Smooth muscle cell (in vitro differentiated cells): ENCODE measurements at regions not wholly inside any gene's neighbourhood (a gene's known extent, or its start where the extent isn't known, plus 50 kb on each side); places are given as distances from the start of the nearest gene placed in this dataset.

Source experiments
- DNase-seq: peaks from one replicate; lab custom pipeline; 2025; ENCODE audit not compliant: unreplicated experiment; lab: John Stamatoyannopoulos, UW
- H2AFZ ChIP-seq: fragments of 200-600 bp; sonication (generic); 2 replicates; pipeline ENCODE4 v1.6.0; 2016; ENCODE audit warnings: antibody characterized with exemption, low read depth, mild to moderate bottlenecking
- H3F3A ChIP-seq: fragments of 200-600 bp; sonication (generic); 2 replicates; pipeline ENCODE4 v1.6.0; 2017; ENCODE audit warnings: antibody characterized with exemption, low read depth
- H3K27ac ChIP-seq: fragments of 200-600 bp; sonication (generic); 2 replicates; pipeline ENCODE4 v1.5.1; 2016; ENCODE audit warnings: low read depth, mild to moderate bottlenecking
- H3K27me3 ChIP-seq: fragments of 200-600 bp; sonication (generic); 2 replicates; pipeline ENCODE4 v1.6.1; 2016; ENCODE audit warnings: low read depth, mild to moderate bottlenecking
- H3K36me3 ChIP-seq: fragments of 200-600 bp; sonication (generic); 2 replicates; pipeline ENCODE4 v1.5.1; 2016; ENCODE audit warnings: low read depth
- H3K4me1 ChIP-seq: fragments of 200-600 bp; sonication (generic); 2 replicates; pipeline ENCODE4 v1.5.1; 2016; ENCODE audit warnings: low read depth
- H3K4me2 ChIP-seq: fragments of 200-600 bp; sonication (generic); 2 replicates; pipeline ENCODE4 v1.6.0; 2016; ENCODE audit warnings: mild to moderate bottlenecking
- H3K4me3 ChIP-seq: fragments of 200-600 bp; sonication (generic); 2 replicates; pipeline ENCODE4 v1.5.1; 2016; ENCODE audit warnings: mild to moderate bottlenecking
- H3K79me2 ChIP-seq: fragments of 200-600 bp; sonication (generic); 2 replicates; pipeline ENCODE4 v1.6.0; 2016; ENCODE audit warnings: low read depth, mild to moderate bottlenecking
- H3K9ac ChIP-seq: fragments of 200-600 bp; sonication (generic); 2 replicates; pipeline ENCODE4 v1.6.0; 2016; ENCODE audit warnings: low read depth
- H3K9me3 ChIP-seq: fragments of 200-600 bp; sonication (generic); replicated peaks from 2 replicates; pipeline ENCODE4 v1.5.1; 2016; ENCODE audit warnings: low read depth
- H4K20me1 ChIP-seq: fragments of 200-600 bp; sonication (generic); 2 replicates; pipeline ENCODE4 v1.6.0; 2016; ENCODE audit warnings: low read depth
- WGBS: methylation state at CpG from one replicate; pipeline ENCODE4 v1.1.7; 2016; ENCODE audit warnings: low lambda C conversion rate; 5-methylcytosine and 5-hydroxymethylcytosine counted together
- TF ChIP-seq, protein P1 (sequence below): fragments of 200-600 bp; sonication (generic); IDR thresholded peaks from 2 replicates; pipeline ENCODE4 v1.5.1; 2017; ENCODE audit warnings: borderline replicate concordance, mild to moderate bottlenecking, antibody characterized with exemption; ENCODE audit not compliant: insufficient read depth, poor library complexity, severe bottlenecking

DNA sequence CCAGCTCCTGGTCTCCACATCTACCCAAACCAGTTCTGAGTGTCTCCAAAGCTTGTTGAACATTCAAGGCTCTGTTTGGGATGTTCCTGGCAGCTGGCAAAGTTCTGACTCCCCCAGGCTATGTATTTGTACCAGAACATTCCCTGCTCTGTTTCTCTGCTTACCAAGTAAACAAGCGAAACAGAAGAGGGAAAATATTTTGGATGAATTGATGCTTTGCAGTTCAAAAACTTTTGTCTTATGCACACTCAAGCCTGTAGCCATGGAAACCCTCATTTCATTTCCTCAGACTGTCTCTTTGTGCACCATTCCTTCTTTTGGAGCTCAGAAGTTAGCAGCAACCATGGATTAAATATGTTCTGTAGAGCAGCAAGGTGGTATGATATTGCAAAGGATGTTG lies 145.8 kb downstream of the ACTL7B start:
- Histone ChIP-seq H3K4me1 (no peaks in the 10 kb centered on the region), H3K79me2 (no peaks in the 10 kb centered on the region), H3K9ac (no peak overlapping the region), H2AFZ (no peak overlapping the region), H3F3A (no peaks in the 10 kb centered on the region), H3K9me3 (no peaks in the 10 kb centered on the region), H3K4me3 (no peak overlapping the region), H3K27ac (no peak overlapping the region), H3K36me3 (no peaks in the 10 kb centered on the region), H4K20me1 (no peaks in the 10 kb centered on the region), H3K27me3 (peaks cover 12% of the 10 kb centered on the region), H3K4me2 (no peak overlapping the region)
- TF ChIP-seq, protein P1, sequence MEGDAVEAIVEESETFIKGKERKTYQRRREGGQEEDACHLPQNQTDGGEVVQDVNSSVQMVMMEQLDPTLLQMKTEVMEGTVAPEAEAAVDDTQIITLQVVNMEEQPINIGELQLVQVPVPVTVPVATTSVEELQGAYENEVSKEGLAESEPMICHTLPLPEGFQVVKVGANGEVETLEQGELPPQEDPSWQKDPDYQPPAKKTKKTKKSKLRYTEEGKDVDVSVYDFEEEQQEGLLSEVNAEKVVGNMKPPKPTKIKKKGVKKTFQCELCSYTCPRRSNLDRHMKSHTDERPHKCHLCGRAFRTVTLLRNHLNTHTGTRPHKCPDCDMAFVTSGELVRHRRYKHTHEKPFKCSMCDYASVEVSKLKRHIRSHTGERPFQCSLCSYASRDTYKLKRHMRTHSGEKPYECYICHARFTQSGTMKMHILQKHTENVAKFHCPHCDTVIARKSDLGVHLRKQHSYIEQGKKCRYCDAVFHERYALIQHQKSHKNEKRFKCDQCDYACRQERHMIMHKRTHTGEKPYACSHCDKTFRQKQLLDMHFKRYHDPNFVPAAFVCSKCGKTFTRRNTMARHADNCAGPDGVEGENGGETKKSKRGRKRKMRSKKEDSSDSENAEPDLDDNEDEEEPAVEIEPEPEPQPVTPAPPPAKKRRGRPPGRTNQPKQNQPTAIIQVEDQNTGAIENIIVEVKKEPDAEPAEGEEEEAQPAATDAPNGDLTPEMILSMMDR, result no peak
- 91% methylated on average over 1 of the region's 1 CpG for WGBS
- DNase-seq, result no peak

DNA sequence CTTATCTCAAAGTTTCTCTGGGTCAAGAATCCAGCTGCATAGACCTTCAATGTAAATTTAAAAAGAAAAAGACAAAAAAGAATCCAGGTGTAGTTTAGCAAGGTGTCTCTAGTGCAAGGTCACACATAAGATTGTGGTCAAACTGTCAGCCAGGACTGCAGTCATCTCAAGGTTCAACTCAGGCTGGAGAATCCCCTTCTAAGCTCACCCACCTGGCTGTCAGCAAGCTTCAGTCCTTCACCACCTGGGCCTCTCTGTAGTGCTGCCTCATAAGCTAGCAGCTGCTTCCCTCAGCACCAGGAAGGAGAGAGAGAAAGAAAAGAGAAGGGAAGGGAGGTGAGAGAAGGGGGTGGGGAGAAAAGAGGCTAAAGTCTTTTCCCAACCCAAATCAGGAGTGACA lies 146.7 kb downstream of the ACTL7B start:
- no peak for DNase-seq
- Histone ChIP-seq H3K9me3 (no peaks in the 10 kb centered on the region), H3K27me3 (peaks cover 12% of the 10 kb centered on the region), H3K4me3 (no peak overlapping the region), H3K4me2 (no peak overlapping the region), H3K36me3 (no peaks in the 10 kb centered on the region), H3K9ac (no peak overlapping the region), H3K27ac (no peak overlapping the region), H3K4me1 (no peaks in the 10 kb centered on the region), H3F3A (no peaks in the 10 kb centered on the region), H3K79me2 (no peaks in the 10 kb centered on the region), H4K20me1 (no peaks in the 10 kb centered on the region), H2AFZ (no peak overlapping the region)
- TF ChIP-seq, protein P1, result no peak

DNA sequence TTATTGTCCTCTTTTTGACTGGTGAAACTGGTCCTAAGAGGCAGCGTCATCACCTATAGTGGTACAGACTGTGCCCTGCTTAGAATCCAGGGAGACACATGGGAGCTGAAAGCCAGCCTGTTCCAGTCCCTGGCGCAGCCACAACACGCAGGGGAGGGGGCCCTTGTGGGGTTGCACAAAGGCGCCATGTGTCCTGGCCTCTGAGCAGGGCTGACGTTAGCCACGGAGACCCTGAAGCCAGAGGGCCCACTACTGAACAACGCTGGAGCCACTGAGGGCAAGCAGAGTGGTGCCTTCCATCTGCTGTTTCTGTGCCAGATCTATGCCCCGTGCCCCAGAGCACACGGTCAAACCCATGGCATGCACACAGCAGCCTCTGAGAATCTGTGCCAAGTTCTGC lies 147.3 kb downstream of the ACTL7B start:
- no peaks in the 10 kb centered on the region for H3K4me1 ChIP-seq
- no peaks in the 10 kb centered on the region for H4K20me1 ChIP-seq
- no peaks in the 10 kb centered on the region for H3F3A ChIP-seq
- H3K27me3 ChIP-seq, result peaks cover 12% of the 10 kb centered on the region
- no peak overlapping the region for H3K27ac ChIP-seq
- TF ChIP-seq, protein P1, result no peak
- no peak for DNase-seq
- H3K9ac ChIP-seq, result no peak overlapping the region
- H3K9me3 ChIP-seq, result no peaks in the 10 kb centered on the region
- H3K36me3 ChIP-seq, result no peaks in the 10 kb centered on the region
- no peak overlapping the region for H3K4me3 ChIP-seq
- H3K79me2 ChIP-seq, result no peaks in the 10 kb centered on the region
- 94% methylated on average over 9 of the region's 9 CpGs for WGBS
- H2AFZ ChIP-seq, result no peak overlapping the region
- H3K4me2 ChIP-seq, result no peak overlapping the region

DNA sequence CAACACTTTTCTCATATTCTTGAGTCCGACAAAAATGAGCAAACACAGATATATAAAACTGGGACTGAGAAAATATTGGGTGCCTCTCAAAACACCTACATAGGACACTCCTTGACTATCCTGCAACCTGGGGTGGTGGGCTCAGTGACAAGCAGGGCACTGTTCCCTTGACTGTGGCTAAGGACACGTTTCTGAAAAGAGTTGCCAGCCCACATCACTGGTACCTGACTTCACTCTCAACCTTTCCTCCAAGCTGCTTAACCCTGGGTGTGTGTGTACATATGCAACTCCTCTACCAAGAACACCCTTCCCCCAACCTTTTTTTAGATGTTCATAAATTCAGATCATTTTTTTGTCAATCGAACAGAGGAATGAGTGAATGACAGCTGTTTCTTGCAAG lies 148.7 kb downstream of the ACTL7B start:
- Histone ChIP-seq H3K27me3 (peaks cover 10% of the 10 kb centered on the region), H2AFZ (no peak overlapping the region), H3K4me2 (no peak overlapping the region), H3K36me3 (no peaks in the 10 kb centered on the region), H3K27ac (no peak overlapping the region), H3K4me1 (no peaks in the 10 kb centered on the region), H3F3A (no peaks in the 10 kb centered on the region), H4K20me1 (no peaks in the 10 kb centered on the region), H3K79me2 (no peaks in the 10 kb centered on the region), H3K9ac (no peak overlapping the region), H3K4me3 (no peak overlapping the region), H3K9me3 (no peaks in the 10 kb centered on the region)
- DNase-seq, result no peak
- TF ChIP-seq, protein P1, result no peak
- 88% methylated on average over 3 of the region's 3 CpGs for WGBS
